Effector memory CD8-positive, alpha-beta T cell (primary cell): ENCODE measurements at regions not wholly inside any gene's neighbourhood (a gene's known extent, or its start where the extent isn't known, plus 50 kb on each side); places are given as distances from the start of the nearest gene placed in this dataset.
"Not testable (repeated sequence)": the region's sequence is repeated elsewhere in the genome, so short reads cannot be mapped to it uniquely, and the experiment has no call there.

Source experiments
- ATAC-seq: fragments of 150-1000 bp; cut with Tn5 transposase; replicated peaks from 2 replicates; pipeline ENCODE4 v1.10.0; 2021; ENCODE audit warnings: mild to moderate bottlenecking, moderate library complexity
- DNase-seq, 3 experiments: peaks; one replicate each; pipeline ENCODE4 v3.0.0; 2021
- H3K27ac Mint-ChIP-seq, 2 donors: one replicate each; pipeline ENCODE4 v1.8.0; 2022; ENCODE audit warnings: mild to moderate bottlenecking in 2 of 2, mixed read lengths in 2 of 2, moderate library complexity in 2 of 2
- H3K27me3 Mint-ChIP-seq, 2 donors: one replicate each; pipeline ENCODE4 v1.8.0; 2022; ENCODE audit warnings: mixed read lengths in 2 of 2
- H3K36me3 Mint-ChIP-seq: one replicate; pipeline ENCODE4 v1.8.0; 2022; ENCODE audit warnings: mild to moderate bottlenecking, moderate library complexity, mixed read lengths; ENCODE audit not compliant: insufficient read depth
- H3K4me1 Mint-ChIP-seq, 2 donors: one replicate each; pipeline ENCODE4 v1.8.0; 2022; ENCODE audit warnings: low read depth in 2 of 2, mixed read lengths in 2 of 2
- H3K4me3 Mint-ChIP-seq, 2 donors: one replicate each; pipeline ENCODE4 v1.8.0; 2022; ENCODE audit warnings: mild to moderate bottlenecking in 2 of 2, mixed read lengths in 2 of 2, moderate library complexity in 2 of 2
- H3K9me3 Mint-ChIP-seq, 2 donors: one replicate each; pipeline ENCODE4 v1.8.0; 2022; ENCODE audit warnings: mixed read lengths in 2 of 2

- no peak overlapping the region for H3K27ac Mint-ChIP-seq
- ATAC-seq (no peak), DNase-seq (no peak)
- no peaks in the 10 kb centered on the region for H3K36me3 Mint-ChIP-seq
- H3K4me3 Mint-ChIP-seq, result no peak overlapping the region
- peaks cover 0 to 9% of the 10 kb centered on the region in 2 donors for H3K27me3 Mint-ChIP-seq
- no peaks in the 10 kb centered on the region for H3K4me1 Mint-ChIP-seq
- no peaks in the 10 kb centered on the region for H3K9me3 Mint-ChIP-seq
Measured at GRCh38 chr6:63509652-63510352, 62.5 kb upstream of the LOC128125822 start.

GRCh38 chr6:63510353-63510686 lies 62.0 kb upstream of the LOC128125822 start:
- ATAC-seq, result no peak
- peaks cover 0 to 9% of the 10 kb centered on the region in 2 donors for H3K27me3 Mint-ChIP-seq
- no peak overlapping the region for H3K27ac Mint-ChIP-seq
- no peaks in the 10 kb centered on the region for H3K36me3 Mint-ChIP-seq
- no peak overlapping the region for H3K4me3 Mint-ChIP-seq
- DNase-seq, result no peak
- H3K9me3 Mint-ChIP-seq, result no peaks in the 10 kb centered on the region
- no peaks in the 10 kb centered on the region for H3K4me1 Mint-ChIP-seq

GRCh38 chr6:63510849-63511248 lies 61.4 kb upstream of the LOC128125822 start:
- DNase-seq, result no peak
- no peak for ATAC-seq
- no peaks in the 10 kb centered on the region for H3K9me3 Mint-ChIP-seq
- peaks cover 0 to 9% of the 10 kb centered on the region in 2 donors for H3K27me3 Mint-ChIP-seq
- H3K36me3 Mint-ChIP-seq, result no peaks in the 10 kb centered on the region
- H3K4me3 Mint-ChIP-seq, result no peak overlapping the region
- H3K27ac Mint-ChIP-seq, result no peak overlapping the region
- H3K4me1 Mint-ChIP-seq, result no peaks in the 10 kb centered on the region

GRCh38 chr6:63514488-63515173 lies 57.6 kb upstream of the LOC128125822 start:
- no peak for ATAC-seq
- DNase-seq, result no peak
- Mint-ChIP-seq H3K4me3 (no peak overlapping the region), H3K9me3 (no peaks in the 10 kb centered on the region), H3K27ac (no peak overlapping the region), H3K36me3 (no peaks in the 10 kb centered on the region), H3K27me3 (peaks cover 9% of the 10 kb centered on the region in 2 donors), H3K4me1 (no peaks in the 10 kb centered on the region)

- not testable (repeated sequence) for H3K27me3 Mint-ChIP-seq, ATAC-seq, DNase-seq, H3K36me3 Mint-ChIP-seq, H3K4me1 Mint-ChIP-seq, H3K4me3 Mint-ChIP-seq, H3K9me3 Mint-ChIP-seq, H3K27ac Mint-ChIP-seq
Measured at GRCh38 chr6:63515227-63515626, 57.1 kb upstream of the LOC128125822 start.

- H3K4me1 Mint-ChIP-seq, result no peaks in the 10 kb centered on the region
- H3K27ac Mint-ChIP-seq, result no peak overlapping the region
- H3K4me3 Mint-ChIP-seq, result no peak overlapping the region
- ATAC-seq (no peak), DNase-seq (no peak)
- H3K9me3 Mint-ChIP-seq, result no peaks in the 10 kb centered on the region
- no peaks in the 10 kb centered on the region for H3K36me3 Mint-ChIP-seq
- peaks cover 9% of the 10 kb centered on the region in 2 donors for H3K27me3 Mint-ChIP-seq
Measured at GRCh38 chr6:63516186-63516944, 55.9 kb upstream of the LOC128125822 start.

GRCh38 chr6:63517221-63517620 lies 55.1 kb upstream of the LOC128125822 start:
- no peaks in the 10 kb centered on the region for H3K36me3 Mint-ChIP-seq
- H3K27ac Mint-ChIP-seq, result no peak overlapping the region
- DNase-seq (no peak), ATAC-seq (no peak)
- no peaks in the 10 kb centered on the region for H3K4me1 Mint-ChIP-seq
- H3K4me3 Mint-ChIP-seq, result no peak overlapping the region
- peaks cover 9% of the 10 kb centered on the region in 2 donors for H3K27me3 Mint-ChIP-seq
- H3K9me3 Mint-ChIP-seq, result no peaks in the 10 kb centered on the region

GRCh38 chr6:63521475-63522210 lies 50.6 kb upstream of the LOC128125822 start:
- ATAC-seq (no peak), DNase-seq (no peak)
- H3K4me3 Mint-ChIP-seq, result no peak overlapping the region
- peaks cover 0 to 9% of the 10 kb centered on the region in 2 donors for H3K27me3 Mint-ChIP-seq
- H3K27ac Mint-ChIP-seq, result no peak overlapping the region
- peaks cover 0 to 6% of the 10 kb centered on the region in 2 donors for H3K4me1 Mint-ChIP-seq
- H3K36me3 Mint-ChIP-seq, result no peaks in the 10 kb centered on the region
- no peaks in the 10 kb centered on the region for H3K9me3 Mint-ChIP-seq
